OCI-LY3 (cell line): ENCODE measurements at regions not wholly inside any gene's neighbourhood (a gene's known extent, or its start where the extent isn't known, plus 50 kb on each side); places are given as distances from the start of the nearest gene placed in this dataset.

Experiments
- H2AFZ ChIP-seq: fragments of 200-600, 300-600 bp; shearing (Covaris generic); 2 replicates; pipeline ENCODE4 v1.6.0; 2014; ENCODE audit warnings: antibody characterized with exemption, low read depth, low read length
- H3K27ac ChIP-seq: fragments of 200-600, 300-600 bp; sonication (generic); 2 replicates; pipeline ENCODE4 v1.5.1; 2014; ENCODE audit warnings: mild to moderate bottlenecking, low read length, moderate library complexity, mixed read lengths
- H3K27me3 ChIP-seq: fragments of 200-600, 300-600 bp; sonication (generic); 2 replicates; pipeline ENCODE4 v1.6.1; 2014; ENCODE audit warnings: low read depth, low read length, mixed read lengths
- H3K36me3 ChIP-seq: fragments of 200-600, 300-600 bp; sonication (generic); replicated peaks from 2 replicates; pipeline ENCODE3; 2014; ENCODE audit warnings: low read depth, low read length, mixed read lengths
- H3K4me1 ChIP-seq: fragments of 300-600, 200-600 bp; sonication (generic); 2 replicates; pipeline ENCODE4 v1.6.1; 2014; ENCODE audit warnings: low read length, mixed read lengths
- H3K4me2 ChIP-seq: fragments of 200-600, 300-600 bp; sonication (generic); 2 replicates; pipeline ENCODE4 v1.6.1; 2014; ENCODE audit warnings: low read length, mixed read lengths
- H3K4me3 ChIP-seq: fragments of 300-600, 200-600 bp; sonication (generic); 2 replicates; pipeline ENCODE4 v1.5.1; 2014; ENCODE audit warnings: antibody characterized with exemption, mild to moderate bottlenecking, low read length, moderate library complexity
- H3K79me2 ChIP-seq: fragments of 300-600, 200-600 bp; shearing (Covaris generic); 2 replicates; pipeline ENCODE4 v1.6.1; 2014; ENCODE audit warnings: mild to moderate bottlenecking, low read length, mixed read lengths
- H3K9ac ChIP-seq: fragments of 300-600, 200-600 bp; shearing (Covaris generic); 2 replicates; pipeline ENCODE4 v1.6.0; 2014; ENCODE audit warnings: mild to moderate bottlenecking, low read length, moderate library complexity
- H3K9me3 ChIP-seq: fragments of 200-600, 300-600 bp; shearing (Covaris generic); 2 replicates; pipeline ENCODE4 v1.6.1; 2014; ENCODE audit warnings: low read length, mixed read lengths; ENCODE audit not compliant: insufficient read depth
- H4K20me1 ChIP-seq: fragments of 200-600, 300-600 bp; sonication (generic); 2 replicates; pipeline ENCODE4 v1.6.1; 2016; ENCODE audit warnings: low read length, mixed read lengths; ENCODE audit not compliant: insufficient read depth
- EZH2phosphoT487 ChIP-seq: fragments of 200-600 bp; shearing (Covaris generic); IDR thresholded peaks from 2 replicates; pipeline ENCODE4 v1.6.1; 2018; ENCODE audit warnings: antibody characterized with exemption, mixed run types, low read depth
- TF ChIP-seq, protein P1 (sequence below): fragments of 200-600, 300-600 bp; sonication (generic); IDR thresholded peaks from 2 replicates; pipeline ENCODE4 v1.5.1; 2014; ENCODE audit warnings: antibody characterized with exemption, low read length, low read depth

DNA sequence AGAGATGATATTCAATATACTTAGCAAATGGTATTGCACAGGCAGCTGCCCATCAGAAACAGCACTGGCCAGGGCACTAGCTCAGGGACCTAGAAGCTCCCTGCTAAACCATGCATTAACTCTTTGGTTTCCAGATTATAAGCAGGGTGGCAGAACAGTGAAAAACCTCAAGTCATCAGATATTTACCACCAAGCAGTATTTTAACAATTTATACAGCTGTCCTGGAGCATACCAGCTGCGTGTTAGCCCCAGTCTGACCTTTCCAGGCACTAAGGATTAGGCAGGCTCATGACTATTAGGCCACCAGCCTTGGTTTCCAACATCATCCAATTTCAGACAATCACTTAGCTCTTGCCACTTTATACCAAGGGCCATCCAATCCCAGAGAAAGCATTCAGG lies 326.5 kb downstream of the CAAP1 start:
- Histone ChIP-seq H3K27ac (no peak overlapping the region), H3K9ac (no peak overlapping the region), H3K4me3 (no peak overlapping the region), H3K4me1 (no peaks in the 10 kb centered on the region), H3K36me3 (no peaks in the 10 kb centered on the region), H4K20me1 (no peaks in the 10 kb centered on the region), H3K79me2 (no peaks in the 10 kb centered on the region), H3K27me3 (no peaks in the 10 kb centered on the region), H3K4me2 (no peak overlapping the region), H3K9me3 (no peaks in the 10 kb centered on the region), H2AFZ (no peak overlapping the region)
- TF ChIP-seq, protein P1, sequence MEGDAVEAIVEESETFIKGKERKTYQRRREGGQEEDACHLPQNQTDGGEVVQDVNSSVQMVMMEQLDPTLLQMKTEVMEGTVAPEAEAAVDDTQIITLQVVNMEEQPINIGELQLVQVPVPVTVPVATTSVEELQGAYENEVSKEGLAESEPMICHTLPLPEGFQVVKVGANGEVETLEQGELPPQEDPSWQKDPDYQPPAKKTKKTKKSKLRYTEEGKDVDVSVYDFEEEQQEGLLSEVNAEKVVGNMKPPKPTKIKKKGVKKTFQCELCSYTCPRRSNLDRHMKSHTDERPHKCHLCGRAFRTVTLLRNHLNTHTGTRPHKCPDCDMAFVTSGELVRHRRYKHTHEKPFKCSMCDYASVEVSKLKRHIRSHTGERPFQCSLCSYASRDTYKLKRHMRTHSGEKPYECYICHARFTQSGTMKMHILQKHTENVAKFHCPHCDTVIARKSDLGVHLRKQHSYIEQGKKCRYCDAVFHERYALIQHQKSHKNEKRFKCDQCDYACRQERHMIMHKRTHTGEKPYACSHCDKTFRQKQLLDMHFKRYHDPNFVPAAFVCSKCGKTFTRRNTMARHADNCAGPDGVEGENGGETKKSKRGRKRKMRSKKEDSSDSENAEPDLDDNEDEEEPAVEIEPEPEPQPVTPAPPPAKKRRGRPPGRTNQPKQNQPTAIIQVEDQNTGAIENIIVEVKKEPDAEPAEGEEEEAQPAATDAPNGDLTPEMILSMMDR = no peak
- no peak for TF ChIP-seq EZH2phosphoT487

DNA sequence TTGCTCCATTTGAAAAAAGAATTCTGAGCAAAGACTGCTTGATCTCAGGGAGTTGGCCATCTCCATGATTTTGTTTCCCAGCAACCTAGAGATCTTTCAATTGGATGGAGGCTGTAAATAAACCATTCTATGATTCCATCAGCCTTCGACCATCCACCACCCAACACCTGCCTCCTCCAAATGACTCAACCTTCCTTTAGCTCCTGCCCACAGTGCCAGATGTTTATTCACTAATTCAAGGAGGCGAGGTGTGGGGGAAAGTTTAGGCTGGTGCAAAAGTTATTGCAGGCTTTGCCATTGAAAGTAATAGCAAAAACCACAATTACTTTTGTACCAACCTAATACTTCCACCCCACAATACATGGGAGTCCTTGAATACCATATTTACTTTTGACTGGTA lies 327.5 kb downstream of the CAAP1 start:
- Histone ChIP-seq H2AFZ (no peak overlapping the region), H4K20me1 (no peaks in the 10 kb centered on the region), H3K79me2 (no peaks in the 10 kb centered on the region), H3K27ac (no peak overlapping the region), H3K4me2 (no peak overlapping the region), H3K36me3 (no peaks in the 10 kb centered on the region), H3K4me1 (no peaks in the 10 kb centered on the region), H3K4me3 (no peak overlapping the region), H3K9ac (no peak overlapping the region), H3K27me3 (no peaks in the 10 kb centered on the region), H3K9me3 (no peaks in the 10 kb centered on the region)
- no peak for TF ChIP-seq EZH2phosphoT487
- TF ChIP-seq, protein P1 = no peak

DNA sequence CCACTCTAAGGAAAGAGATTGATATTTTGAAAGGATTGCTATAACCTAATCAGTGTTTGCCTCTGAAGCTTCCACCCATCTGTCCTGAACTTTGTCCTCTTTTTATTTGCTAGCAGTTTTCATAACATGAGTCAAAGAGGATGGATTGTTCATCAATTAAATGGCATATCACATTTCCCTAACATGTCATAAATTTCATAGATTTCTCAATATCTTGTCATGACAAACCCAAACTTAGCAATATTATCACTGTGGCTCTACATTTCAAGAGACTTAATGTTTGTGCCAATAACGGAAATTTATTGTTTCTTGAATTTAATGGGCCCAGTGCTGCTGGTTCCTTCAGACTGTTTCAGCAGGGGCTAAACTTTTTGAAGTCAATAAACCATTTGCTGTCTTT lies 330.3 kb downstream of the CAAP1 start:
- H3K4me2 ChIP-seq = no peak overlapping the region
- TF ChIP-seq, protein P1 = no peak
- TF ChIP-seq EZH2phosphoT487 = no peak
- no peaks in the 10 kb centered on the region for H3K27me3 ChIP-seq
- no peaks in the 10 kb centered on the region for H3K9me3 ChIP-seq
- H4K20me1 ChIP-seq = no peaks in the 10 kb centered on the region
- no peaks in the 10 kb centered on the region for H3K4me1 ChIP-seq
- no peaks in the 10 kb centered on the region for H3K36me3 ChIP-seq
- no peaks in the 10 kb centered on the region for H3K79me2 ChIP-seq
- H3K27ac ChIP-seq = no peak overlapping the region
- H3K9ac ChIP-seq = no peak overlapping the region
- H3K4me3 ChIP-seq = no peak overlapping the region
- no peak overlapping the region for H2AFZ ChIP-seq

DNA sequence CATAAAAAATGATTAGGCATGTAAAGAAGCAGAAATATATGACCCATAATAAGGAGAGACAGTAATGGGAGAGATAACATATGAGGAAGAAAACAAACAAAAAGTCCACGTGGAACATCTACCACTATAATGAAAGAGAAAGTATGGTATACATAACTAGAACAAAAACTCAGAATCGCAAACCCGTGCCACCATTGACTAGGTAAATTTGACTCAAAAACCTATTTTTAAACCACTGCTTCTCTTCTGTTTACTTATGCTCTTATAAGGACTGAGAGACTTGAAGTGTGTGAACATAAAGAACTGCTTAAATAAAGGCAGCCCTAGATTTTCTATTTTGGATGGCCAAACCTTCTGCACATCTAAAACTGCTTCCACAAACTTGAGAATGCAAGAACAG lies 330.7 kb downstream of the CAAP1 start:
- H3K36me3 ChIP-seq = no peaks in the 10 kb centered on the region

More for the DNA sequence above, 330.7 kb downstream of the CAAP1 start:
- Histone ChIP-seq H3K4me1 (no peaks in the 10 kb centered on the region), H3K9me3 (no peaks in the 10 kb centered on the region), H2AFZ (no peak overlapping the region), H3K79me2 (no peaks in the 10 kb centered on the region), H4K20me1 (no peaks in the 10 kb centered on the region), H3K4me2 (no peak overlapping the region), H3K27ac (no peak overlapping the region), H3K9ac (no peak overlapping the region), H3K27me3 (no peaks in the 10 kb centered on the region), H3K4me3 (no peak overlapping the region)
- no peak for TF ChIP-seq EZH2phosphoT487
- TF ChIP-seq, protein P1 = no peak
